ENCODE measurements at regions not wholly inside any gene's neighbourhood (a gene's known extent, or its start where the extent isn't known, plus 50 kb on each side); places are given as distances from the start of the nearest gene placed in this dataset.
"Not testable (repeated sequence)": the region's sequence is repeated elsewhere in the genome, so short reads cannot be mapped to it uniquely, and the experiment has no call there.

GRCh38 chr1:194407238-194407637 is 1220.8 kb upstream of the B3GALT2 start:
- not testable (repeated sequence) for DNase-seq (ENCODE audit: low spot score)

- no peak for DNase-seq (ENCODE audit: low spot score)
Observed at GRCh38 chr1:194394676-194395075, 1208.3 kb upstream of the B3GALT2 start.

- DNase-seq (ENCODE audit: low spot score): no peak
Observed at GRCh38 chr1:194387531-194387930, 1201.1 kb upstream of the B3GALT2 start.

- no peak for DNase-seq (ENCODE audit: low spot score)
Observed at GRCh38 chr1:194378517-194378916, 1192.1 kb upstream of the B3GALT2 start.

- DNase-seq (ENCODE audit: low spot score): no peak
Observed at GRCh38 chr1:194374649-194375048, 1188.2 kb upstream of the B3GALT2 start.

GRCh38 chr1:194372266-194372665 is 1185.9 kb upstream of the B3GALT2 start:
- DNase-seq (ENCODE audit: low spot score): no peak

GRCh38 chr1:194369622-194370021 is 1183.2 kb upstream of the B3GALT2 start:
- no peak for DNase-seq (ENCODE audit: low spot score)

- no peak for DNase-seq (ENCODE audit: low spot score)
Observed at GRCh38 chr1:194369060-194369459, 1182.6 kb upstream of the B3GALT2 start.

GRCh38 chr1:194367121-194367520 is 1180.7 kb upstream of the B3GALT2 start:
- DNase-seq (ENCODE audit: low spot score): no peak

GRCh38 chr1:194366705-194367104 is 1180.3 kb upstream of the B3GALT2 start:
- no peak for DNase-seq (ENCODE audit: low spot score)

GRCh38 chr1:194362327-194362726 is 1175.9 kb upstream of the B3GALT2 start:
- no peak for DNase-seq (ENCODE audit: low spot score)

- DNase-seq (ENCODE audit: low spot score): no peak
Observed at GRCh38 chr1:194361374-194362131, 1175.1 kb upstream of the B3GALT2 start.

- DNase-seq (ENCODE audit: low spot score): no peak
Observed at GRCh38 chr1:194358208-194358581, 1171.8 kb upstream of the B3GALT2 start.

GRCh38 chr1:194357573-194358207 is 1171.3 kb upstream of the B3GALT2 start:
- not testable (repeated sequence) for DNase-seq (ENCODE audit: low spot score)

GRCh38 chr1:194355488-194356106 is 1169.2 kb upstream of the B3GALT2 start:
- no peak for DNase-seq (ENCODE audit: low spot score)

- DNase-seq (ENCODE audit: low spot score): no peak
Observed at GRCh38 chr1:194353121-194353520, 1166.7 kb upstream of the B3GALT2 start.

GRCh38 chr1:194347200-194347599 is 1160.8 kb upstream of the B3GALT2 start:
- DNase-seq (ENCODE audit: low spot score): no peak

GRCh38 chr1:194342484-194343262 is 1156.3 kb upstream of the B3GALT2 start:
- DNase-seq (ENCODE audit: low spot score): no peak

GRCh38 chr1:194341587-194341986 is 1155.2 kb upstream of the B3GALT2 start:
- DNase-seq (ENCODE audit: low spot score): no peak

GRCh38 chr1:194339471-194339870 is 1153.1 kb upstream of the B3GALT2 start:
- DNase-seq (ENCODE audit: low spot score): no peak

- no peak for DNase-seq (ENCODE audit: low spot score)
Observed at GRCh38 chr1:194338241-194338948, 1152.0 kb upstream of the B3GALT2 start.

- no peak for DNase-seq (ENCODE audit: low spot score)
Observed at GRCh38 chr1:194333240-194333639, 1146.8 kb upstream of the B3GALT2 start.
